ENCODE measurements at regions not wholly inside any gene's neighbourhood (a gene's known extent, or its start where the extent isn't known, plus 50 kb on each side); places are given as distances from the start of the nearest gene placed in this dataset.
"Not testable (repeated sequence)": the region's sequence is repeated elsewhere in the genome, so short reads cannot be mapped to it uniquely, and the experiment has no call there.

- Histone ChIP-seq H3K27ac (ENCODE audit: low read length) (no peak overlapping the region), H3K36me3 (ENCODE audit: insufficient read depth, low read depth, low read length) (no peaks in the 10 kb centered on the region), H3K4me1 (ENCODE audit: insufficient read depth, low read length) (peaks cover 25% of the 10 kb centered on the region), H3K9ac (ENCODE audit: low read depth, low read length) (no peak overlapping the region), H3K4me3 (ENCODE audit: low read length) (no peak overlapping the region), H3K9me3 (ENCODE audit: insufficient read depth, low read depth, low read length) (no peaks in the 10 kb centered on the region), H3K27me3 (ENCODE audit: insufficient read depth, low read length) (no peaks in the 10 kb centered on the region)
Measured at GRCh38 chr10:6817770-6818169, 237.7 kb upstream of the PRKCQ start.

- Histone ChIP-seq H3K4me1 (ENCODE audit: insufficient read depth, low read length) (peaks cover 24% of the 10 kb centered on the region), H3K9ac (ENCODE audit: low read depth, low read length) (no peak overlapping the region), H3K36me3 (ENCODE audit: insufficient read depth, low read depth, low read length) (peaks cover 2% of the 10 kb centered on the region; the same call in 1 of the 2 replicates), H3K4me3 (ENCODE audit: low read length) (no peak overlapping the region), H3K27ac (ENCODE audit: low read length) (no peak overlapping the region), H3K27me3 (ENCODE audit: insufficient read depth, low read length) (no peaks in the 10 kb centered on the region), H3K9me3 (ENCODE audit: insufficient read depth, low read depth, low read length) (peaks cover 3% of the 10 kb centered on the region)
Measured at GRCh38 chr10:6815346-6815745, 235.3 kb upstream of the PRKCQ start.

GRCh38 chr10:6813856-6814255 lies 233.8 kb upstream of the PRKCQ start:
- Histone ChIP-seq H3K9me3 (ENCODE audit: insufficient read depth, low read depth, low read length) (peaks cover 15% of the 10 kb centered on the region), H3K4me1 (ENCODE audit: insufficient read depth, low read length) (peaks cover 20% of the 10 kb centered on the region), H3K27me3 (ENCODE audit: insufficient read depth, low read length) (no peaks in the 10 kb centered on the region), H3K4me3 (ENCODE audit: low read length) (no peak overlapping the region), H3K27ac (ENCODE audit: low read length) (no peak overlapping the region), H3K36me3 (ENCODE audit: insufficient read depth, low read depth, low read length) (peaks cover 5% of the 10 kb centered on the region; the same call in 1 of the 2 replicates), H3K9ac (ENCODE audit: low read depth, low read length) (no peak overlapping the region)

- no peak overlapping the region for H3K27ac ChIP-seq (ENCODE audit: low read length)
- peaks cover 15% of the 10 kb centered on the region for H3K9me3 ChIP-seq (ENCODE audit: insufficient read depth, low read depth, low read length)
- H3K4me1 ChIP-seq (ENCODE audit: insufficient read depth, low read length): peaks cover 20% of the 10 kb centered on the region
- H3K4me3 ChIP-seq (ENCODE audit: low read length): no peak overlapping the region
- no peak overlapping the region for H3K9ac ChIP-seq (ENCODE audit: low read depth, low read length)
- no peaks in the 10 kb centered on the region for H3K27me3 ChIP-seq (ENCODE audit: insufficient read depth, low read length)
- peaks cover 5% of the 10 kb centered on the region; the same call in 1 of the 2 replicates for H3K36me3 ChIP-seq (ENCODE audit: insufficient read depth, low read depth, low read length)
Measured at GRCh38 chr10:6813306-6813705, 233.2 kb upstream of the PRKCQ start.

GRCh38 chr10:6811153-6811552 lies 231.1 kb upstream of the PRKCQ start:
- Histone ChIP-seq H3K9me3 (ENCODE audit: insufficient read depth, low read depth, low read length) (peaks cover 15% of the 10 kb centered on the region), H3K4me3 (ENCODE audit: low read length) (no peak overlapping the region), H3K9ac (ENCODE audit: low read depth, low read length) (no peak overlapping the region), H3K27me3 (ENCODE audit: insufficient read depth, low read length) (no peaks in the 10 kb centered on the region), H3K36me3 (ENCODE audit: insufficient read depth, low read depth, low read length) (peaks cover 5% of the 10 kb centered on the region; the same call in 1 of the 2 replicates), H3K4me1 (ENCODE audit: insufficient read depth, low read length) (peaks cover 20% of the 10 kb centered on the region), H3K27ac (ENCODE audit: low read length) (no peak overlapping the region)

- Histone ChIP-seq H3K36me3 (ENCODE audit: insufficient read depth, low read depth, low read length) (no peaks in the 10 kb centered on the region), H3K27ac (ENCODE audit: low read length) (no peak overlapping the region), H3K9me3 (ENCODE audit: insufficient read depth, low read depth, low read length) (no peaks in the 10 kb centered on the region), H3K4me3 (ENCODE audit: low read length) (peak overlapping the region; percentile 50), H3K27me3 (ENCODE audit: insufficient read depth, low read length) (no peaks in the 10 kb centered on the region), H3K9ac (ENCODE audit: low read depth, low read length) (peak overlapping the region; percentile 72), H3K4me1 (ENCODE audit: insufficient read depth, low read length) (peaks cover 8% of the 10 kb centered on the region; the same call in 1 of the 2 replicates)
Measured at GRCh38 chr10:6803427-6803783, 223.3 kb upstream of the PRKCQ start.

GRCh38 chr10:6802759-6803426 lies 222.8 kb upstream of the PRKCQ start:
- peak overlapping the region; percentile 72 for H3K9ac ChIP-seq (ENCODE audit: low read depth, low read length)
- H3K4me3 ChIP-seq (ENCODE audit: low read length): peak overlapping the region; percentile 50
- H3K9me3 ChIP-seq (ENCODE audit: insufficient read depth, low read depth, low read length): no peaks in the 10 kb centered on the region
- peak overlapping the region; percentile 75 for H3K27ac ChIP-seq (ENCODE audit: low read length)
- H3K36me3 ChIP-seq (ENCODE audit: insufficient read depth, low read depth, low read length): no peaks in the 10 kb centered on the region
- H3K4me1 ChIP-seq (ENCODE audit: insufficient read depth, low read length): peaks cover 8% of the 10 kb centered on the region; the same call in 1 of the 2 replicates
- H3K27me3 ChIP-seq (ENCODE audit: insufficient read depth, low read length): no peaks in the 10 kb centered on the region

GRCh38 chr10:6796231-6796630 lies 216.2 kb upstream of the PRKCQ start:
- no peaks in the 10 kb centered on the region for H3K27me3 ChIP-seq (ENCODE audit: insufficient read depth, low read length)
- peak overlapping the region; percentile 44; the same call in 1 of the 2 replicates for H3K4me3 ChIP-seq (ENCODE audit: low read length)
- H3K36me3 ChIP-seq (ENCODE audit: insufficient read depth, low read depth, low read length): peaks cover 31% of the 10 kb centered on the region
- peaks cover 21% of the 10 kb centered on the region for H3K4me1 ChIP-seq (ENCODE audit: insufficient read depth, low read length)
- H3K27ac ChIP-seq (ENCODE audit: low read length): peak overlapping the region; percentile 49
- H3K9ac ChIP-seq (ENCODE audit: low read depth, low read length): peak overlapping the region; percentile 67; the same call in 1 of the 2 replicates
- H3K9me3 ChIP-seq (ENCODE audit: insufficient read depth, low read depth, low read length): no peaks in the 10 kb centered on the region

- peak overlapping the region; percentile 67; the same call in 1 of the 2 replicates for H3K9ac ChIP-seq (ENCODE audit: low read depth, low read length)
- peak overlapping the region; percentile 41 for H3K27ac ChIP-seq (ENCODE audit: low read length)
- H3K9me3 ChIP-seq (ENCODE audit: insufficient read depth, low read depth, low read length): no peaks in the 10 kb centered on the region
- no peaks in the 10 kb centered on the region for H3K27me3 ChIP-seq (ENCODE audit: insufficient read depth, low read length)
- peaks cover 38% of the 10 kb centered on the region for H3K36me3 ChIP-seq (ENCODE audit: insufficient read depth, low read depth, low read length)
- H3K4me1 ChIP-seq (ENCODE audit: insufficient read depth, low read length): peaks cover 21% of the 10 kb centered on the region
- peak overlapping the region; percentile 46 for H3K4me3 ChIP-seq (ENCODE audit: low read length)
Measured at GRCh38 chr10:6795541-6795940, 215.5 kb upstream of the PRKCQ start.

GRCh38 chr10:6794841-6795240 lies 214.8 kb upstream of the PRKCQ start:
- not testable (repeated sequence) for H3K9me3 ChIP-seq (ENCODE audit: insufficient read depth, low read depth, low read length); H3K27me3 ChIP-seq (ENCODE audit: insufficient read depth, low read length)
- H3K9ac ChIP-seq (ENCODE audit: low read depth, low read length): peak overlapping the region; percentile 78
- H3K27ac ChIP-seq (ENCODE audit: low read length): peak overlapping the region; percentile 73
- H3K4me3 ChIP-seq (ENCODE audit: low read length): peak overlapping the region; percentile 68
- H3K4me1 ChIP-seq (ENCODE audit: insufficient read depth, low read length): peaks cover 21% of the 10 kb centered on the region
- H3K36me3 ChIP-seq (ENCODE audit: insufficient read depth, low read depth, low read length): peaks cover 45% of the 10 kb centered on the region

GRCh38 chr10:6794441-6794840 lies 214.4 kb upstream of the PRKCQ start:
- Histone ChIP-seq H3K4me1 (ENCODE audit: insufficient read depth, low read length) (peaks cover 21% of the 10 kb centered on the region), H3K4me3 (ENCODE audit: low read length) (peak overlapping the region; percentile 68), H3K27me3 (ENCODE audit: insufficient read depth, low read length) (no peaks in the 10 kb centered on the region), H3K36me3 (ENCODE audit: insufficient read depth, low read depth, low read length) (peaks cover 49% of the 10 kb centered on the region), H3K9me3 (ENCODE audit: insufficient read depth, low read depth, low read length) (no peaks in the 10 kb centered on the region), H3K9ac (ENCODE audit: low read depth, low read length) (peak overlapping the region; percentile 78), H3K27ac (ENCODE audit: low read length) (peak overlapping the region; percentile 73)

- Histone ChIP-seq H3K36me3 (ENCODE audit: insufficient read depth, low read depth, low read length) (peaks cover 43% of the 10 kb centered on the region), H3K4me3 (ENCODE audit: low read length) (no peak overlapping the region), H3K9me3 (ENCODE audit: insufficient read depth, low read depth, low read length) (no peaks in the 10 kb centered on the region), H3K4me1 (ENCODE audit: insufficient read depth, low read length) (peaks cover 4% of the 10 kb centered on the region; the same call in 1 of the 2 replicates), H3K27ac (ENCODE audit: low read length) (no peak overlapping the region), H3K27me3 (ENCODE audit: insufficient read depth, low read length) (no peaks in the 10 kb centered on the region), H3K9ac (ENCODE audit: low read depth, low read length) (no peak overlapping the region)
Measured at GRCh38 chr10:6788731-6789130, 208.7 kb upstream of the PRKCQ start.
